Neuron (in vitro differentiated cells): ENCODE measurements at regions not wholly inside any gene's neighbourhood (a gene's known extent, or its start where the extent isn't known, plus 50 kb on each side); places are given as distances from the start of the nearest gene placed in this dataset.

ENCODE experiments used
- H2AFZ ChIP-seq: one replicate; pipeline ENCODE4 v1.6.1; 2013; ENCODE audit warnings: low read depth, mild to moderate bottlenecking, inconsistent platforms, low read length, moderate library complexity
- H3K27me3 ChIP-seq: one replicate; pipeline ENCODE4 v1.6.1; 2013; ENCODE audit warnings: low read length; ENCODE audit not compliant: insufficient read depth
- H3K36me3 ChIP-seq: one replicate; pipeline ENCODE4 v1.6.1; 2013; ENCODE audit warnings: low read length; ENCODE audit not compliant: insufficient read depth
- H3K4me1 ChIP-seq: one replicate; pipeline ENCODE4 v1.6.1; 2013; ENCODE audit warnings: low read length; ENCODE audit not compliant: insufficient read depth
- H3K4me3 ChIP-seq: 2 replicates; pipeline ENCODE4 v1.5.1; 2013; ENCODE audit warnings: mild to moderate bottlenecking, low read length, moderate library complexity
- H3K9me3 ChIP-seq: one replicate; pipeline ENCODE4 v1.6.1; 2013; ENCODE audit warnings: low read length

- Histone ChIP-seq H3K4me1 (no peaks in the 10 kb centered on the region), H2AFZ (no peak overlapping the region), H3K36me3 (no peaks in the 10 kb centered on the region), H3K27me3 (no peaks in the 10 kb centered on the region), H3K4me3 (no peak overlapping the region), H3K9me3 (no peaks in the 10 kb centered on the region)
Measured at GRCh38 chr6:10297832-10298231, 117.0 kb downstream of the TFAP2A start.

DNA sequence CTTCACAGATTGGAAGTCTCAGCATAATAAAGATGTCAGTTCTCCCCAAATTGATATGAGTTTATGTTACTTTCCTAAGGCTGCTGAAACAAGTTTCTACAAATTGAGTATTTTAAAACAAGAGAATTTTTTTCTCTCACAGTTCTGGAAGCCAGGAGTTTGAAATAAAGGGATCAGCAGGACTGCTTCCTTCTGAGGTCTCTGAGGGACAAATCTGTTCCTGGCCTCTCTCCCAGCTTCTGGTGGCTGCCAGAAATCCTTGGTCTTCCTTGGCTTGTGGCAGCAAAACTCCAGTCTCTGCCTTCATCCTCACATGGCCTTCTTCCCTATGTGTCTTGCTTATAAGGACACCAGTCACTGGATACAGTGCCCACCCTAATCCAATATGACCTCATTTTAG, 136.1 kb downstream of the TFAP2A start:
- Histone ChIP-seq H3K4me3 (no peak overlapping the region), H3K36me3 (no peaks in the 10 kb centered on the region), H2AFZ (no peak overlapping the region), H3K27me3 (no peaks in the 10 kb centered on the region), H3K4me1 (no peaks in the 10 kb centered on the region), H3K9me3 (no peaks in the 10 kb centered on the region)

DNA sequence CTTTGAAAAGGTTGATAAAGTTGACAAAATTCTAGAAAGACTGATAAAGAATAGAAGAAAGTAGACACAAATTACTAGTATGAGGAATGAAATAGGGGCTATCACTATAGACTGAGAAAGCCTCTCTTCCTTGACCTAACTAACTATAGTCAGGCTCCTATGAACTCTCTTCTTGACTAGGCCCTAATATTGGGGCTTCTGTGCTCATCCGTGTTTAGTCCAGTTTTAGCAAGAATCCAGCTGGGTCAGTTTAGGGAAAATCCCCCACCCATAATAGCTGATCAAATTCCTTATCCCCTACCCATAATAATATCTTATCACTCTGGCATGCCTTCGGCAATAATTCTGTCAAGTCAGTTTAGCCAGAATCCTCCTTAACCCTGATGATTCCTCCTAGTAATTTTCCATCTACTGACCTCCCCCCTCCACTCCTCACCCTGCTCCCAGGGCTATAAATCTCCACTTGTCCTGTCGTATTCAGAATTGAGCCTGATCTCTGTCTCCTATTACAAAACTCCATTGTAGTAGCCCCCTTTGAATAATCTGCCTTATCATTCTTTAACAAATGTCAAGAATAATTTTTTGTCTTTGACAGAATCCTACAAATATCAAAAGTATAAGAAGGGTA, 138.1 kb downstream of the TFAP2A start:
- no peak overlapping the region for H2AFZ ChIP-seq
- H3K27me3 ChIP-seq, result no peaks in the 10 kb centered on the region
- H3K9me3 ChIP-seq, result no peaks in the 10 kb centered on the region
- no peaks in the 10 kb centered on the region for H3K4me1 ChIP-seq
- H3K36me3 ChIP-seq, result no peaks in the 10 kb centered on the region
- H3K4me3 ChIP-seq, result no peak overlapping the region

- Histone ChIP-seq H3K27me3 (no peaks in the 10 kb centered on the region), H3K4me1 (no peaks in the 10 kb centered on the region), H3K4me3 (no peak overlapping the region), H3K9me3 (no peaks in the 10 kb centered on the region), H2AFZ (no peak overlapping the region), H3K36me3 (no peaks in the 10 kb centered on the region)
Measured at GRCh38 chr6:10276106-10276505, 138.8 kb downstream of the TFAP2A start.

DNA sequence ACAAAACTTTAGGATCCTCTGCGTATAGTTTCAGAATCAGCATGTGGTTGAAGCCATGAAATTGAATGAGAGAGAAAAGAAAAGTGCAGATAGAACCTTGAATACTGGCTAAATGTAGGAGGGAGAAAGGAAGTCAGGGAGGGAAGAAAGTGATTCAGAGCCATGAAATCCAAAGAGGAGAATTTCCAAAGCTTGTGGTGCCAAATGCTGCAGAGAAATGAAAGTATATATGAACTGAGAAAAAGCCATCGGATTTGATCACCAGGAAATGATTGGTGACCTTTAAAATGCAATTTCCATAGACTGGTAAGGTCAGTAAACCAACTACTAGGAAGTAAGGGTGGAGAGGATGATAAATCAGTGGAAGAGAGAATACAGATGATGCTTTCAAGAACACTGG, 142.3 kb downstream of the TFAP2A start:
- Histone ChIP-seq H3K4me1 (peaks cover 13% of the 10 kb centered on the region), H2AFZ (no peak overlapping the region), H3K27me3 (peaks cover 5% of the 10 kb centered on the region), H3K9me3 (no peaks in the 10 kb centered on the region), H3K4me3 (no peak overlapping the region), H3K36me3 (no peaks in the 10 kb centered on the region)

GRCh38 chr6:10271982-10272381, 142.9 kb downstream of the TFAP2A start:
- no peaks in the 10 kb centered on the region for H3K36me3 ChIP-seq
- H3K27me3 ChIP-seq, result peaks cover 5% of the 10 kb centered on the region
- no peak overlapping the region for H3K4me3 ChIP-seq
- no peak overlapping the region for H2AFZ ChIP-seq
- H3K4me1 ChIP-seq, result peaks cover 13% of the 10 kb centered on the region
- H3K9me3 ChIP-seq, result no peaks in the 10 kb centered on the region

GRCh38 chr6:10269814-10270472, 144.9 kb downstream of the TFAP2A start:
- no peaks in the 10 kb centered on the region for H3K9me3 ChIP-seq
- peaks cover 5% of the 10 kb centered on the region for H3K27me3 ChIP-seq
- no peaks in the 10 kb centered on the region for H3K36me3 ChIP-seq
- H3K4me1 ChIP-seq, result peaks cover 13% of the 10 kb centered on the region
- H3K4me3 ChIP-seq, result no peak overlapping the region
- H2AFZ ChIP-seq, result no peak overlapping the region

GRCh38 chr6:10268611-10269310, 146.1 kb downstream of the TFAP2A start:
- Histone ChIP-seq H3K4me3 (no peak overlapping the region), H2AFZ (no peak overlapping the region), H3K27me3 (peaks cover 5% of the 10 kb centered on the region), H3K36me3 (no peaks in the 10 kb centered on the region), H3K9me3 (no peaks in the 10 kb centered on the region), H3K4me1 (peaks cover 13% of the 10 kb centered on the region)

DNA sequence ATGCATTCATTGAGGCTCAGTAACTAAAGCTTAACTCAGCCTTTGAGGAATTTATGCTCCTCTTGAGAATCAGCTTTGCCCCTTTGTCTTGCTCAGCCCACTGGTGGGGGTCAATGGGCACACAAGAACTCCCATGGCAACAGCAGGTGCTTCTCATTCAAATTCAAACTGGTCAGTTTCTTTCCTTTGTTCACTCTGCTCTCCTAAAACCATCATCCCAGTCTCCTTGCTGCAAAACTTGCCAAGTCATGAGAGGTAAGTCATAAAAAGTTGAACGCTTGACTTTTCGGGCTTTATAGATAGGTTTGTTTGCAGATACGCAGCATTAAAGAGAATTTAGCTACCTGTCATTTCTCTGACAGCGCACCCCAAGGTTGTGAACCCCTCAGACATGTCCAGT, 146.8 kb downstream of the TFAP2A start:
- Histone ChIP-seq H3K27me3 (peaks cover 5% of the 10 kb centered on the region), H3K4me3 (no peak overlapping the region), H3K4me1 (peaks cover 13% of the 10 kb centered on the region), H3K36me3 (no peaks in the 10 kb centered on the region), H3K9me3 (no peaks in the 10 kb centered on the region), H2AFZ (no peak overlapping the region)

DNA sequence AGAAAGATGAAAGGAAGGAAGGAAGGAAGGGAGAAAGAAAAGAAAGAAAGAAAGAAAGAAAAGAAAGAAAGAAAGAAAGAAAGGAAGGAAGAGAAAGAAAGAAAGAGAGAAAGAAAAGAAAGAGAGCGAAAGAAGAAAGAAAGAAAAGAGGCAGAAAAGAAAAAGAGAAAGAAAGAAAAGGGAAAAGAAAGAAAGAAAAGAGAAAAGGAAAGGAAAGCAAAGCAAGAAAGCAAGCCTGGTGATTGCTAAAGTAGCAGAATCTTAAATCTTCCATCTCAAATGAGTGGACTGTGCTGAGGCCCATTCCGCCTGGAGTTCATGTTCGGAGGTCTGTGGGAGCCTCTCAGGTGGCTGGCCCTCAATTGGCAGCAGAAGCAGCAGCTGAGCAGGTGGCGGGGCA, 148.4 kb downstream of the TFAP2A start:
- H3K4me3 ChIP-seq, result no peak overlapping the region
- H3K27me3 ChIP-seq, result peaks cover 5% of the 10 kb centered on the region
- H2AFZ ChIP-seq, result no peak overlapping the region
- H3K36me3 ChIP-seq, result no peaks in the 10 kb centered on the region
- H3K9me3 ChIP-seq, result no peaks in the 10 kb centered on the region
- H3K4me1 ChIP-seq, result peaks cover 13% of the 10 kb centered on the region

GRCh38 chr6:10266061-10266460, 148.8 kb downstream of the TFAP2A start:
- H3K4me1 ChIP-seq, result peaks cover 13% of the 10 kb centered on the region
- H3K4me3 ChIP-seq, result no peak overlapping the region
- H3K36me3 ChIP-seq, result no peaks in the 10 kb centered on the region
- peaks cover 5% of the 10 kb centered on the region for H3K27me3 ChIP-seq
- H3K9me3 ChIP-seq, result no peaks in the 10 kb centered on the region
- no peak overlapping the region for H2AFZ ChIP-seq

DNA sequence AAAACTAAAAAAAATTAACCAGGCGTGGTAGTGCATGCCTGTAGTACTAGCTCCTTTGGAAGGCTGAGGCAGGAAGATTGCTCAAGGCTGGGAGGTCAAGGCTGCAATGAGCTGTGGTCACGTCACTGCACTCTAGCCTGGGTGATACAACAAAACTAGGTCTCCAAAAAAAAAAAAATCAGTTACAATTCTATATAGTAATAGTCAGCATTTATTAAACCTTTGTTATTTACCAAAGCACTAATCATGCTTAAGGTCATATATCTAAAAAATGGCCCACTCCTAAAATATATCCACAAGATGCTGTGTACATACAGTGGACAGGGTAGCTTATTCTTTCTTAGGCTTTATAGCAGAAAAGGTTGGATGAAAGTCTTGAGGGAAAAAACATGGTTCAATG, 152.4 kb downstream of the TFAP2A start:
- Histone ChIP-seq H3K9me3 (no peaks in the 10 kb centered on the region), H3K36me3 (no peaks in the 10 kb centered on the region), H3K4me3 (no peak overlapping the region), H3K27me3 (no peaks in the 10 kb centered on the region), H3K4me1 (no peaks in the 10 kb centered on the region), H2AFZ (no peak overlapping the region)

GRCh38 chr6:10259671-10260070, 155.2 kb downstream of the TFAP2A start:
- Histone ChIP-seq H3K9me3 (no peaks in the 10 kb centered on the region), H3K36me3 (no peaks in the 10 kb centered on the region), H3K4me1 (no peaks in the 10 kb centered on the region), H2AFZ (no peak overlapping the region), H3K27me3 (no peaks in the 10 kb centered on the region), H3K4me3 (no peak overlapping the region)
